Mucosa of descending colon (tissue), 3 donors: ENCODE measurements at regions not wholly inside any gene's neighbourhood (a gene's known extent, or its start where the extent isn't known, plus 50 kb on each side); places are given as distances from the start of the nearest gene placed in this dataset.

Experiments used
- ATAC-seq: fragments of 200-7000 bp; cut with Tn5 transposase; one replicate; pipeline ENCODE4 v1.9.1; 2020; ENCODE audit warnings: mild to moderate bottlenecking, moderate library complexity
- DNase-seq, 3 donors: peaks; one replicate each; pipeline ENCODE4 v3.0.0-alpha.2; 2020
- H3K36me3 ChIP-seq: fragments of 200-600 bp; one replicate; pipeline ENCODE4 v1.8.0; 2021; ENCODE audit warnings: low read depth, mild to moderate bottlenecking
- H3K4me1 ChIP-seq: fragments of 200-600 bp; one replicate; pipeline ENCODE4 v1.8.0; 2021; ENCODE audit warnings: low read depth, mild to moderate bottlenecking
- H3K4me3 ChIP-seq: fragments of 200-600 bp; one replicate; pipeline ENCODE4 v1.8.0; 2021; ENCODE audit warnings: mild to moderate bottlenecking
- H3K9me3 ChIP-seq: fragments of 200-600 bp; one replicate; pipeline ENCODE4 v1.8.0; 2021; ENCODE audit warnings: mild to moderate bottlenecking
- CTCF ChIP-seq: fragments of 200-600 bp; IDR thresholded peaks from one replicate; pipeline ENCODE4 v1.8.0; 2022; ENCODE audit warnings: antibody characterized with exemption, mild to moderate bottlenecking
- intact Hi-C, 2 donors: fragments of 100-400 bp; cut with DNase I in 1 of 2; cut with micrococcal nuclease in 1 of 2; formaldehyde crosslinking; loops; one replicate each; pipeline versions ENCODE4 v1.11.0 to v1.11.1; 2022; cut with DNase I, micrococcal nuclease
- donor health status: DM: no; HTN: no; CAD: no; lungs with moderate emphysema.
- donor health status: DM: no; HTN: no; CAD: no.
- donor health status: DM: no; HTN: yes; CAD: no.

DNA sequence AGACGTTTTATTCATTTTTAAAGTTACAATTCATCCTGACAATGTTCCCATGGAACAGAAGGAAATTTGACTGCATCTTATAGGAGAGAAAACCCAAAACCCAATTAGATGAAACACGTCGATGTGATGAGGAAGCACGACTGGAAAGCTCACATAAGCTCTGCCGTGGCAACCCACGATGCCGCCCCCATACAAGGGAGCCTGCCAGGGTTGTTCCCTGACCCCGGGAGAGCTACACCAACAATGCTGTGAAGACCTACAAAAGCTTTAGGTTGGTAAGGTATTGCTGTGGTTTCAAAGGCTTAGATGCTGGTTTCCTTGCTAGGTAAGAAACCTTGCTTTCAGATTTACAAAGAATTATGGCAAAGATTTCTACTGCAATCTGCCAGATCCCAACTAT, 393.1 kb downstream of the KLF12 start:
- no peaks in the 10 kb centered on the region for H3K4me1 ChIP-seq
- no peaks in the 10 kb centered on the region for H3K9me3 ChIP-seq
- H3K4me3 ChIP-seq: no peak overlapping the region
- H3K36me3 ChIP-seq: no peaks in the 10 kb centered on the region
- intact Hi-C loops: no loop called here
- ATAC-seq (no peak), DNase-seq (no peak)
- no peak for TF ChIP-seq CTCF

DNA sequence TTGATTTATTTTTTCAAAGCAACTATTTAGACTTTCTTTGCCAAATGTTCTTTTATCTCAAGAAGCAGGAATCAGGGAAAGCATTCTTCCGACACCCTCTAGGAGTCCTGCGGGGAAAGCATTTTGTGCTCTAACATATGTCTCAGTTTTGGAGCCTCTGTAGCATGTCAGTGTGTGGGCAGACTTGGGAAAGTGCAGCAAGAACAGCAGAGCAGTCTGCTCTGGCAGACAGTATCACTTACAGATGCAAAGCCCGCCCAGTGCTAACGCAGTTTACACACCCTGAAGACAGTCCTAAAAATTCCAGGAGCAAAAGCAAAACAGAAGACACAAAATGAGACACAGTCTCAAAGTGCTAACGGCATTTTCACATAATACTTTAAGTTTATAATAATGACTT, 393.5 kb downstream of the KLF12 start:
- ATAC-seq: no peak
- H3K4me1 ChIP-seq: no peaks in the 10 kb centered on the region
- H3K9me3 ChIP-seq: no peaks in the 10 kb centered on the region
- H3K4me3 ChIP-seq: no peak overlapping the region
- no peak for DNase-seq
- no peaks in the 10 kb centered on the region for H3K36me3 ChIP-seq
- intact Hi-C loops: no loop called here
- TF ChIP-seq CTCF: no peak

- Histone ChIP-seq H3K36me3 (no peaks in the 10 kb centered on the region), H3K4me3 (no peak overlapping the region), H3K9me3 (no peaks in the 10 kb centered on the region), H3K4me1 (no peaks in the 10 kb centered on the region)
- ATAC-seq (no peak), DNase-seq (no peak)
- intact Hi-C loops: no loop called here
- no peak for TF ChIP-seq CTCF
Measured at GRCh38 chr13:73739394-73739793, 394.8 kb downstream of the KLF12 start.

GRCh38 chr13:73738626-73739025, 395.6 kb downstream of the KLF12 start:
- no peak for DNase-seq

DNA sequence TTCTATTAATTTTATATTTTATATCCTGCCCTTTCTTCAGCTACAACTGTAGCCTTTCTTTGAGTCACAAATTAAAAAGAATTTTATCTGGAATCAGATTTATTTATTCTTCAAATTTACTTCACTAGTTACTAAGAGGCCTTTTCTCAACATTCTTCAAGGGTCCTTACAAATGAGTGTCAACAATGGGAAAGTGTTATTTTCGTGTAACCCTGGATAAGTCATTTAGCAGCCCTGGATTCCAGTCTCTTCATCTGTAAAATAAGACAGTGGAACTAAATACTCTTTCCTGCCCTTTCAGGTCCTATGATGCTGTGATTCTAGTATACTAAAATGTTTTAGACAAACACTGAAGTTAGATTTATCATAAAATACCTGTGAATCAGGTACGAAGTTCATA, 397.0 kb downstream of the KLF12 start:
- H3K4me1 ChIP-seq: no peaks in the 10 kb centered on the region
- H3K9me3 ChIP-seq: no peaks in the 10 kb centered on the region
- H3K36me3 ChIP-seq: no peaks in the 10 kb centered on the region
- intact Hi-C loops: no loop called here
- DNase-seq: no peak
- TF ChIP-seq CTCF: no peak
- no peak for ATAC-seq
- H3K4me3 ChIP-seq: no peak overlapping the region

More at GRCh38 chr13:73738626-73739025, 395.6 kb downstream of the KLF12 start:
- H3K9me3 ChIP-seq: no peaks in the 10 kb centered on the region
- H3K36me3 ChIP-seq: no peaks in the 10 kb centered on the region
- no peak overlapping the region for H3K4me3 ChIP-seq
- no peak for TF ChIP-seq CTCF
- intact Hi-C loops: no loop called here
- ATAC-seq: no peak
- no peaks in the 10 kb centered on the region for H3K4me1 ChIP-seq

- DNase-seq (no peak), ATAC-seq (no peak)
- TF ChIP-seq CTCF: no peak
- Histone ChIP-seq H3K9me3 (no peaks in the 10 kb centered on the region), H3K36me3 (no peaks in the 10 kb centered on the region), H3K4me1 (no peaks in the 10 kb centered on the region), H3K4me3 (no peak overlapping the region)
- intact Hi-C loops: no loop called here
Measured at GRCh38 chr13:73733706-73734105, 400.5 kb downstream of the KLF12 start.
